ENCODE measurements at regions not wholly inside any gene's neighbourhood (a gene's known extent, or its start where the extent isn't known, plus 50 kb on each side); places are given as distances from the start of the nearest gene placed in this dataset.
A peak's percentile ranks its signal among the peaks of the same experiment; 100 is the strongest.
"Not testable (repeated sequence)": the region's sequence is repeated elsewhere in the genome, so short reads cannot be mapped to it uniquely, and the experiment has no call there.

DNA sequence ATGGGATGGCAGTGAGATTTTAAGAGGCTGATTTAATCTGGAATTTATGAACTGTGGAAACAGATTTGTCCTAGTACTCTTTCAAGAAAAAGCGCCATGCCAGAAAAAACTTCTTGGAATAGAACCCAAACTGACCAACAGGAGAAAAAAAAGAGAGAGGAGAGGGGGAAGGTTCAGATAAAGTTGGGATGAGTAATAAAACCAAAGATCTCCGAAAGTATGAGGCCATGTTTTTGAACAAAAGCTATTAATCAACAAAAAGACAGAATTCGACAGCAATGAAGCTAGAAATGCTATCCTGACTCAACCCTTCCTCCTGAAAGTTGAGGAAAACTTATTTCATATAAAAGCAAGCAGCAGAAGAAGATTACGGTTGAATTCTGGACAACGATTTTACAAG lies 135.5 kb downstream of the CEMIP2 start:
- no peak for DNase-seq (ENCODE audit: low spot score)

GRCh38 chr9:71630377-71630995 lies 137.8 kb downstream of the CEMIP2 start:
- no peak for DNase-seq (ENCODE audit: low spot score)

DNA sequence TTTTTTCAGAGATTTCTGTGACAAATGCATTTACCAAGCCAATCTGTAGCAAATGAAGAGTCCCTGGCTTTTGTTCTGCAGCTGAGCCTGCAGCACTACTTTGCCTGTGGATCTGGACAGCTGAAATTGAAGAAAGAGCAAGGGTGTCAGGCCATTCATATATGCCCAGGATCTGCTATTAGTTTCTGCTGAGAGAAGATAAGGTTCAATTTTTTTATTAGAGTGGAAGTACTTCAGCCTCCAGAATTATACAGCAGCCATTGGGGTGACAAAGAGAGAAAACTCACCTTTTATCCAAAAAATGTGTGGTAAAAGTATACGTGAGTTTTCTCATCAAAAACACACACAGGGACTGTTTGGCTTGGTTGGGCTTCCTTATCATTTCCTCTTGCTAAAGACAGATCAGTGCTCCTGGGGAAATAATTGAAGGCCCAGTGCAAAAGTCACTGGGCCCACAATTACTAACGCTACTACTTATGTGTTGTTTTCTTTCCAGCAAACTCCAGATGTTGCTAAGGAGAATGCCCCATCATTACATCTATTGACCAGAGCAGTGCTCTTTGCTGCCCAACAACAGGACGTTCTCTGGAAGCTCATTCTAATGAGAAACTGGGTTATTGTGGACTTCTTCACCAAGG lies 138.6 kb downstream of the CEMIP2 start:
- DNase-seq (ENCODE audit: low spot score), result no peak

DNA sequence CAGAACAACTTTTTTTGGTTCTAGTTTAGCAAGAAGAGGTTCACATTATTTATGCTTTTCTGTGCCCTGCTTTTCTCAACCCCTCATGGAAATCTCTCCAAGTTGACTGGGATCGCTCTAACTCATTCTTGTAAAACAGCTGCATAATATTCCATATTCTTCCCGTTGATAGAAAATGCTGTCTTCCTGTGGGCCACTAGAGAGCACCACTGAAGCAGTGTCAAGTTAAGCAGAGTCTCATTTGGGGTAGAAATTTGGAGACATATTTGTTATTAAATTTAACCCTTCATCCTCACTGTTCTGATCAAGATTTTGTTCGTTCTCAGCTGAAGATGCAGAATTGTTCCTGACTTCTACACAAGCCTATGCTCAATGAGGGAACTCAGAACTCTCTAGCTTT lies 140.1 kb downstream of the CEMIP2 start:
- no peak for DNase-seq (ENCODE audit: low spot score)

DNA sequence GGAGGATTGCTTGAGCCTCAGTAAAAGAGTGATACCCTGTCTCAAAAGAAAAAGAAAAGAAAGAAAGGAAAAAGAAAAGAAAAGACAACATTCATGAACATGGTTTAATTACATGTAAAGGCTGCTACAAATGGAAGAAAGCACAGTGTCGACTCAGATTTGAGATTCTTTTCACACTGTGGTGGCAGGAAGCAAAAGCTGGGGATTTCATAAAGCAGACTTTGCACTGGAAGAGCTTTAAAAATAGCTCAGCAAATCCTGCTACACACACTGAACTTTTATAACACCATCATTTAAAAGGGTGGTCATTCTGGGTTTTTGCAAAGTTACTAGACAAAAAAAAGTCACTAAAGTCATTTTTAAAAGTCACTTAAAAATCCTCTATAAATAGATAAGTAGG lies 140.8 kb downstream of the CEMIP2 start:
- DNase-seq (ENCODE audit: low spot score), result no peak

- DNase-seq (ENCODE audit: low spot score), result no peak
Observed at GRCh38 chr9:71626395-71626794, 141.9 kb downstream of the CEMIP2 start.

GRCh38 chr9:71624728-71625127 lies 143.6 kb downstream of the CEMIP2 start:
- DNase-seq (ENCODE audit: low spot score), result no peak

DNA sequence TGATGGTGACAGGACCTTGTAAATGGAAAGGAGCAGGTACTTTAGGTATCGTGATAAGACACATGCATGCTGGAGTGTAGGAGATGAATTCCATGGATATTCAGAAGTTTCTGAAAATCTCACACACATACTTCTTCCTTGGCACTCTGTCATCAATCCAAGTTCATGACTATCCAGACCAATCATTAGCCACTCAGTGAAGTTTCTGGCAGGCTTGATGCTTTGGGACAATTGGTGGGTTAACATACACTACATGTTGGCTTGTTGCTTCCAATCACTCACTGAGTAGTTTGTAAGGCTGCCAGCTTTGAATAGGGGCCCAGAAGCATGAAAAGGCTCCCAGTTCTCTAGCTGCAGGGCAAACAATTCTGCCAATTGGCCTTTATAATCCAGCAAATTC lies 147.6 kb downstream of the CEMIP2 start:
- no peak for DNase-seq (ENCODE audit: low spot score)

- no peak for DNase-seq (ENCODE audit: low spot score)
Observed at GRCh38 chr9:71620331-71620730, 148.0 kb downstream of the CEMIP2 start.

DNA sequence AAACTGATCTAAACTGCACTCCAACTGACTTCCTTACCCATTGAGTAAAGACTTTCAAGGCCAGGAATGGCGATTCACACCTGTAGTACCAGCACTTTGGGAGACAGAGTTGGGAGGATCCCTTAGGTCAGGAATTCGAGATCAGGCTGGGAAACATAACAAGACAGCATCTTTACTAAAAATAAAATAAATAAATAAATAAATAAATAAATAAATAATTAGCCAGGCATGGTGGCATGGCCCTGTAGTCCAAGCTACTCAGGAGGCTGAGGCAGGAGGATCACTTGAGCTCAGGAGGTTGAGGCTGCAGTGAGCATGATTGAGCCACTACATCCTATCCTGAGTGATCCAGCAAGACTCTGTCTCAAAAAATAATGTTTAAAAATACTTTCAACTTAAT lies 148.4 kb downstream of the CEMIP2 start:
- no peak for DNase-seq (ENCODE audit: low spot score)

GRCh38 chr9:71614409-71615010 lies 153.8 kb downstream of the CEMIP2 start:
- DNase-seq (ENCODE audit: low spot score), result no peak

DNA sequence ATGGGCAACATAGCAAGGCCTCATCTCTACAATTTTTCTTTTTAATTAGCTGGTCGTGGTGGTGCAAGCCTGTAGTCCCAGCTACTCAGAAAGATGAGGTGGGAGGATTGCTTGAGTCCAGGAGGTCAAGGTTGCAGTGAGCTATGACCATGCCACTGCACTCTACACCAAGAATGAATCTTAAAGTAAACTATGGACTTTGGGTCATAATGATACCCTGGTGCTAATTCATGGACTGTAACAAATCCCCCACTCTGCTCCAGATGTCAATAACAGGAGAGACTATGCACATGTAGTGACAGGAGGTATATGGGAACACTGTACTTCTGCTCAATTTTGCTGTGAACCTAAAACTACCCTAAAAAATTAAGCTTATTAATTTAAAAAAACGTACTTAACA lies 155.4 kb downstream of the CEMIP2 start:
- DNase-seq (ENCODE audit: low spot score), result no peak

DNA sequence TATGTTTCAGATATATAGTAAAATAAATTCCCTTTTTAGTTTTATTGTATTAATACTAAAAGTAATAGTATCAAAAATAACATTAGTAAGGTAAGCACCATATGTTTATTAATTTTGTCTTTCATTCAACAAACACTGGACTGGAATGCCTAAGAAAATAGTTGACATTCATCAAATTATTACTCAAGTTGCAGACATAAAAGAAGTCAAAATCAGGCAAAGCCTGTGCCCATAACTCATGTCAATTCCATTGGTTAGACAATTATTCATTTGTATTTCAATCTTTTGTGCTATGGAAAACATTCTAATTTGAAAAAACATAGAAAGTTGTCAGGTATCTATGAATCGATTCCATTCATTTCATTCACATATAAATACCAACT lies 158.9 kb downstream of the CEMIP2 start:
- no peak for DNase-seq (ENCODE audit: low spot score)

- no peak for DNase-seq (ENCODE audit: low spot score)
Observed at GRCh38 chr9:71608825-71609447, 159.4 kb downstream of the CEMIP2 start.

- DNase-seq (ENCODE audit: low spot score), result no peak
Observed at GRCh38 chr9:71608021-71608420, 160.3 kb downstream of the CEMIP2 start.

GRCh38 chr9:71607461-71607881 lies 160.8 kb downstream of the CEMIP2 start:
- DNase-seq (ENCODE audit: low spot score), result no peak

- DNase-seq (ENCODE audit: low spot score), result peak; percentile 61
Observed at GRCh38 chr9:71604197-71605063, 163.9 kb downstream of the CEMIP2 start.

DNA sequence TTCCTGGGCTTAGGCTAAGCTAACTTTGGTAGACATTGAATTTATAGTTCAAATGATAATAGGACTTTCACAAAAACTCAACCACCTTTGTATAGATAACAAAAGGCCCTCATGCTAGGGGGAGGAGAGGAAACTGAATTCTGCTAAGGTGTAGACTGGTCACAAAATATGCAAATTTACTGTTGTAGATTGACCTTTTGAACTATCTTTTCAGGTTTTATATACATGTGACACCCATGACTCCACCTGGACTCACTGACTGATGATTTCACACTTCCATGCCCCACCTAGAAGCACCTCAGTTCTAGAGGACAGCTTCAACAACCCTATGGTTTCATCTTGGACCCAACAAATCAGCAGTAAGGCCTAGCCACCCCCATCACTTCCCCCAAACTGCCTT lies 165.7 kb downstream of the CEMIP2 start:
- DNase-seq (ENCODE audit: low spot score), result no peak

DNA sequence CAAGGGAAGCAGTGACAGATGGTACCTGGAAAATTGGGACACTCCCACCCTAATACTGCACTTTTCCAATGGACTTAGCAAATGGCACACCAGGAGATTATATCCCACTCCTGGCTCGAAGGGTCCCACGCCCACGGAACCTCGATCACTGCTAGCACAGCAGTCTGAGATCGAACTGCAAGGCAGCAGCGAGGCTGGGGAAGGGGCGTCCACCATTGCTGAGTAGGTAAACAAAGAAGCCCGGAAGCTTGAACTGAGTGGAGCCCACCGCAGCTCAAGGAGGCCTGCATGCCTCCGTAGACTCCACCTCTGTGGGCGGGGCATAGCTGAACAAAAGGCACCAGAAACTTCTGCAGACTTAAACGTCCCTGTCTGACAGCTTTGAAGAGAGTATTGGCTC lies 172.6 kb downstream of the CEMIP2 start:
- DNase-seq (ENCODE audit: low spot score), result not testable (repeated sequence)

DNA sequence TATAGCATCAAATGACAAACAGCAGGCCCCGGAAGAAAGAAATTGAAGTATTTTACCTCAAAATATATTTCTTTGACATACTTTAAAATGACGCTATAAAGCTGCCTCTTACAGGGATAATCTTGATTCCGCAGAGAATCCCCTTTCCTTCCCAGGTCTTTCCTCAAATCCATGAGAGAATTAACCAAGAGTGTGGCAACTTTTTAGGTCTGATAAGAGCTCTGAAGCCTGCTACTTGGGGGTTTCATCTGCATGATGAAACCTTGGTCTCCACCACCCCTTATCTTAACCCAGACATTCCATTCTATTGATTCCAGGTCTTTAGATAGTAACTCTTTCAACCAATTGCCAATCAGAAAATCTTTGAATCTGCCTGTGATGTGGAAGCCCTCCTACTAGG lies 173.8 kb downstream of the CEMIP2 start:
- DNase-seq (ENCODE audit: low spot score), result no peak

- no peak for DNase-seq (ENCODE audit: low spot score)
Observed at GRCh38 chr9:71592400-71592799, 175.9 kb downstream of the CEMIP2 start.

- no peak for DNase-seq (ENCODE audit: low spot score)
Observed at GRCh38 chr9:71590362-71590761, 178.0 kb downstream of the CEMIP2 start.
